Left ventricle myocardium inferior (tissue), 1 donor: ENCODE measurements at regions not wholly inside any gene's neighbourhood (a gene's known extent, or its start where the extent isn't known, plus 50 kb on each side); places are given as distances from the start of the nearest gene placed in this dataset.
"Not testable (repeated sequence)": the region's sequence is repeated elsewhere in the genome, so short reads cannot be mapped to it uniquely, and the experiment has no call there.

ENCODE experiments used
- DNase-seq: peaks from one replicate; pipeline ENCODE4 v3.0.0-alpha.2; 2020
- H3K27ac ChIP-seq: fragments of 200-600 bp; replicated peaks from 2 replicates; pipeline ENCODE4 v1.8.0; 2021
- H3K27me3 ChIP-seq: fragments of 200-600 bp; 2 replicates; pipeline ENCODE4 v1.8.0; 2021; ENCODE audit warnings: low read depth
- H3K36me3 ChIP-seq: fragments of 200-600 bp; 2 replicates; pipeline ENCODE4 v1.8.0; 2021
- H3K4me1 ChIP-seq: fragments of 200-600 bp; 2 replicates; pipeline ENCODE4 v1.8.0; 2021
- H3K4me3 ChIP-seq: fragments of 200-600 bp; 2 replicates; pipeline ENCODE4 v1.8.0; 2021; ENCODE audit warnings: mild to moderate bottlenecking, moderate library complexity
- H3K9me3 ChIP-seq: fragments of 200-600 bp; replicated peaks from 2 replicates; pipeline ENCODE4 v1.8.0; 2021
- CTCF ChIP-seq: fragments of 200-600 bp; IDR thresholded peaks from 2 replicates; pipeline ENCODE4 v1.8.0; 2021; ENCODE audit warnings: antibody characterized with exemption, mild to moderate bottlenecking, borderline replicate concordance
- intact Hi-C: fragments of 100-400 bp; cut with micrococcal nuclease; formaldehyde crosslinking; loops from one replicate; pipeline ENCODE4 v1.11.0; 2022
- donor health status: DM: no; HTN: yes; CAD: no; lungs with severe emphysema.

GRCh38 chr1:117708323-117709248 is 102.7 kb downstream of the TENT5C start:
- no peak for DNase-seq
- Histone ChIP-seq H3K27ac (no peak overlapping the region), H3K36me3 (no peaks in the 10 kb centered on the region), H3K4me3 (no peak overlapping the region), H3K27me3 (no peaks in the 10 kb centered on the region), H3K9me3 (no peaks in the 10 kb centered on the region), H3K4me1 (no peaks in the 10 kb centered on the region)
- intact Hi-C loops = no loop called here
- no peak for TF ChIP-seq CTCF

GRCh38 chr1:117709249-117709691 is 103.4 kb downstream of the TENT5C start:
- no peak for TF ChIP-seq CTCF
- Histone ChIP-seq H3K4me1 (no peaks in the 10 kb centered on the region), H3K9me3 (no peaks in the 10 kb centered on the region), H3K4me3 (no peak overlapping the region), H3K27me3 (no peaks in the 10 kb centered on the region), H3K27ac (no peak overlapping the region), H3K36me3 (no peaks in the 10 kb centered on the region)
- no peak for DNase-seq
- intact Hi-C loops = no loop called here

- intact Hi-C loops = no loop called here
These were observed 104.9 kb downstream of the TENT5C start for GRCh38 chr1:117710710-117711109.

GRCh38 chr1:117712621-117713020 is 106.8 kb downstream of the TENT5C start:
- Histone ChIP-seq H3K36me3 (no peaks in the 10 kb centered on the region), H3K27ac (no peak overlapping the region), H3K4me1 (no peaks in the 10 kb centered on the region), H3K4me3 (no peak overlapping the region), H3K27me3 (no peaks in the 10 kb centered on the region), H3K9me3 (no peaks in the 10 kb centered on the region)
- TF ChIP-seq CTCF = no peak
- intact Hi-C loops = no loop called here
- DNase-seq = no peak

More at GRCh38 chr1:117710710-117711109, 104.9 kb downstream of the TENT5C start:
- Histone ChIP-seq H3K9me3 (no peaks in the 10 kb centered on the region), H3K27me3 (no peaks in the 10 kb centered on the region), H3K36me3 (no peaks in the 10 kb centered on the region), H3K4me3 (no peak overlapping the region), H3K27ac (no peak overlapping the region), H3K4me1 (no peaks in the 10 kb centered on the region)
- no peak for DNase-seq
- TF ChIP-seq CTCF = no peak

- H3K4me1 ChIP-seq = no peaks in the 10 kb centered on the region
- peaks cover 10% of the 10 kb centered on the region for H3K9me3 ChIP-seq
- no peak for TF ChIP-seq CTCF
- no peaks in the 10 kb centered on the region for H3K36me3 ChIP-seq
- no peak for DNase-seq
- H3K4me3 ChIP-seq = no peak overlapping the region
- H3K27me3 ChIP-seq = no peaks in the 10 kb centered on the region
- H3K27ac ChIP-seq = no peak overlapping the region
- intact Hi-C loops = no loop called here
These were observed 108.7 kb downstream of the TENT5C start for GRCh38 chr1:117714546-117714945.

- H3K36me3 ChIP-seq = not testable (repeated sequence)
These were observed 110.2 kb downstream of the TENT5C start for GRCh38 chr1:117716030-117716429.

GRCh38 chr1:117717980-117718379 is 112.1 kb downstream of the TENT5C start:
- intact Hi-C loops, H3K4me3 ChIP-seq, H3K27me3 ChIP-seq, H3K36me3 ChIP-seq, H3K4me1 ChIP-seq, DNase-seq, H3K27ac ChIP-seq: not testable (repeated sequence)
- peaks cover 37% of the 10 kb centered on the region for H3K9me3 ChIP-seq

More at GRCh38 chr1:117716030-117716429, 110.2 kb downstream of the TENT5C start:
- intact Hi-C loops, H3K4me3 ChIP-seq, H3K4me1 ChIP-seq, DNase-seq, H3K27me3 ChIP-seq, H3K27ac ChIP-seq: not testable (repeated sequence)
- H3K9me3 ChIP-seq = peaks cover 25% of the 10 kb centered on the region

- H3K27me3 ChIP-seq, H3K4me3 ChIP-seq, H3K27ac ChIP-seq, H3K4me1 ChIP-seq, intact Hi-C loops, H3K36me3 ChIP-seq, DNase-seq: not testable (repeated sequence)
- H3K9me3 ChIP-seq = peaks cover 37% of the 10 kb centered on the region
These were observed 112.7 kb downstream of the TENT5C start for GRCh38 chr1:117718596-117718995.
